Suprapubic skin (tissue), 4 donors: ENCODE measurements at regions not wholly inside any gene's neighbourhood (a gene's known extent, or its start where the extent isn't known, plus 50 kb on each side); places are given as distances from the start of the nearest gene placed in this dataset.

ENCODE experiments used
- DNase-seq, 2 donors: peaks; one replicate each; pipeline ENCODE4 v3.0.0-alpha.2; 2019; ENCODE audit warnings: low spot score in 2 of 2
- H3K27ac ChIP-seq: fragments of 200-600 bp; sonication (generic); one replicate; pipeline ENCODE4 v1.5.1; 2019
- H3K27me3 ChIP-seq: fragments of 200-600 bp; sonication (generic); one replicate; pipeline ENCODE4 v1.5.1; 2019
- H3K36me3 ChIP-seq: fragments of 200-600 bp; sonication (generic); one replicate; pipeline ENCODE4 v1.5.1; 2019
- H3K4me1 ChIP-seq: fragments of 200-600 bp; sonication (generic); one replicate; pipeline ENCODE4 v1.5.1; 2019
- H3K4me3 ChIP-seq: fragments of 200-600 bp; sonication (generic); one replicate; pipeline ENCODE4 v1.5.1; 2019; ENCODE audit warnings: mild to moderate bottlenecking
- H3K9me3 ChIP-seq: fragments of 200-600 bp; sonication (generic); one replicate; pipeline ENCODE4 v1.5.1; 2019
- CTCF ChIP-seq, 2 donors: fragments of 200-600 bp in 1 of 2; fragments of 450-650 bp in 1 of 2; sonication (generic) in 1 of 2; IDR thresholded peaks; one replicate each; pipeline ENCODE4 v1.5.1; 2016 to 2019; ENCODE audit warnings: antibody characterized with exemption in 2 of 2, mild to moderate bottlenecking in 1 of 2, moderate library complexity in 1 of 2
- EP300 ChIP-seq: sonication (generic); formaldehyde crosslinking; IDR thresholded peaks from one replicate; pipeline ENCODE4 v1.6.1; 2017; ENCODE audit warnings: antibody characterized with exemption
- POLR2A ChIP-seq, 2 donors: fragments of 450-650 bp; IDR thresholded peaks; one replicate each; pipeline ENCODE4 v1.6.1; 2017; ENCODE audit warnings: antibody characterized with exemption in 2 of 2, mild to moderate bottlenecking in 2 of 2, moderate library complexity in 2 of 2
- POLR2AphosphoS5 ChIP-seq, 3 donors: sonication (generic); formaldehyde crosslinking; IDR thresholded peaks; one replicate each; pipeline ENCODE4 v1.6.1; 2017; ENCODE audit warnings: antibody characterized with exemption in 3 of 3
- WGBS: methylation state at CpG from one replicate; pipeline ENCODE4 v1.1.5; 2018; 5-methylcytosine and 5-hydroxymethylcytosine counted together

GRCh38 chr9:107614765-107615164 lies 125.2 kb upstream of the KLF4 start:
- Histone ChIP-seq H3K4me3 (no peak overlapping the region), H3K4me1 (no peaks in the 10 kb centered on the region), H3K27ac (no peak overlapping the region), H3K27me3 (no peaks in the 10 kb centered on the region), H3K36me3 (no peaks in the 10 kb centered on the region), H3K9me3 (no peaks in the 10 kb centered on the region)
- DNase-seq, result no peak
- WGBS, result 94% methylated on average over 4 of the region's 5 CpGs
- TF ChIP-seq CTCF (IDR thresholded peaks at IDR 0.05), result no peak
- TF ChIP-seq POLR2A (IDR thresholded peaks at IDR 0.05), result no peak
- no peak for TF ChIP-seq EP300
- TF ChIP-seq POLR2AphosphoS5 (IDR thresholded peaks at IDR 0.05), result no peak

GRCh38 chr9:107613321-107613720 lies 123.8 kb upstream of the KLF4 start:
- DNase-seq, result no peak
- H3K36me3 ChIP-seq, result no peaks in the 10 kb centered on the region
- no peak overlapping the region for H3K27ac ChIP-seq
- WGBS, result 38% methylated on average over 1 of the region's 1 CpG
- no peaks in the 10 kb centered on the region for H3K4me1 ChIP-seq
- no peaks in the 10 kb centered on the region for H3K27me3 ChIP-seq
- no peak overlapping the region for H3K4me3 ChIP-seq
- H3K9me3 ChIP-seq, result no peaks in the 10 kb centered on the region
- TF ChIP-seq POLR2AphosphoS5 (IDR thresholded peaks at IDR 0.05) (no peak), POLR2A (IDR thresholded peaks at IDR 0.05) (no peak), EP300 (no peak), CTCF (IDR thresholded peaks at IDR 0.05) (no peak)

GRCh38 chr9:107612136-107612535 lies 122.6 kb upstream of the KLF4 start:
- no peaks in the 10 kb centered on the region for H3K4me1 ChIP-seq
- TF ChIP-seq EP300 (no peak), POLR2AphosphoS5 (IDR thresholded peaks at IDR 0.05) (no peak), POLR2A (IDR thresholded peaks at IDR 0.05) (no peak), CTCF (IDR thresholded peaks at IDR 0.05) (no peak)
- H3K27ac ChIP-seq, result no peak overlapping the region
- no peaks in the 10 kb centered on the region for H3K36me3 ChIP-seq
- H3K27me3 ChIP-seq, result no peaks in the 10 kb centered on the region
- H3K9me3 ChIP-seq, result no peaks in the 10 kb centered on the region
- DNase-seq, result peak; percentile 86 to 89
- no peak overlapping the region for H3K4me3 ChIP-seq
- 50% methylated on average over 5 of the region's 5 CpGs for WGBS

GRCh38 chr9:107609547-107609946 lies 120.0 kb upstream of the KLF4 start:
- TF ChIP-seq POLR2A (IDR thresholded peaks at IDR 0.05) (no peak), EP300 (no peak), CTCF (IDR thresholded peaks at IDR 0.05) (no peak), POLR2AphosphoS5 (IDR thresholded peaks at IDR 0.05) (no peak)
- 85% methylated on average over 2 of the region's 2 CpGs for WGBS

GRCh38 chr9:107606149-107606790 lies 116.7 kb upstream of the KLF4 start:
- no peak overlapping the region for H3K27ac ChIP-seq
- DNase-seq, result no peak
- WGBS, result 89% methylated on average over 8 of the region's 8 CpGs
- H3K4me3 ChIP-seq, result no peak overlapping the region
- no peaks in the 10 kb centered on the region for H3K9me3 ChIP-seq
- no peaks in the 10 kb centered on the region for H3K27me3 ChIP-seq
- no peaks in the 10 kb centered on the region for H3K4me1 ChIP-seq
- TF ChIP-seq POLR2A (IDR thresholded peaks at IDR 0.05) (no peak), CTCF (IDR thresholded peaks at IDR 0.05) (no peak), EP300 (no peak), POLR2AphosphoS5 (IDR thresholded peaks at IDR 0.05) (no peak)
- no peaks in the 10 kb centered on the region for H3K36me3 ChIP-seq

More at GRCh38 chr9:107609547-107609946, 120.0 kb upstream of the KLF4 start:
- H3K9me3 ChIP-seq, result no peaks in the 10 kb centered on the region
- no peak for DNase-seq
- no peaks in the 10 kb centered on the region for H3K36me3 ChIP-seq
- H3K27ac ChIP-seq, result no peak overlapping the region
- no peaks in the 10 kb centered on the region for H3K27me3 ChIP-seq
- H3K4me3 ChIP-seq, result no peak overlapping the region
- H3K4me1 ChIP-seq, result no peaks in the 10 kb centered on the region
